HG02852 (cell line): ENCODE measurements at regions not wholly inside any gene's neighbourhood (a gene's known extent, or its start where the extent isn't known, plus 50 kb on each side); places are given as distances from the start of the nearest gene placed in this dataset.

ENCODE experiments used
- ATAC-seq: cut with Tn5 transposase; IDR thresholded peaks from one replicate; pipeline ENCODE4 v1.9.1; 2021; ENCODE audit warnings: mild to moderate bottlenecking, moderate library complexity; ENCODE audit not compliant: unreplicated experiment

DNA sequence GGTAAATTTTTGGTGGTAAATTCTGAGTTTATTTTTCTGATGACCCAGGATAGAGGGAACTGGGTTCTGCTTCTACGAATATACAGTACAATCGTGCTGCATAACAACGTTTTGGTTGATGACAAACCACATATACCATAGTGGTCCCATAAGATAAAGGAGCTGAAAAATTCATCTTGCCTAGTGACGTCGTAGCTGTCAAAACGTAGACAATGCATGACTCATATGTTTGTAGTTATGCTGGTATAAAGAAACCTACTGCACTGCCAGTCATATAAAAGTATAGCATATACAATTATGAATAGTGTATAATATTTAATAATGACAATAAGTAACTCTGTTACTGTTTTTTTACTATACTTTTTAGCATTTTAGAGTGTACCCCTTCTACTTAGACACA is 244.0 kb downstream of the GAS1 start:
- ATAC-seq = no peak

DNA sequence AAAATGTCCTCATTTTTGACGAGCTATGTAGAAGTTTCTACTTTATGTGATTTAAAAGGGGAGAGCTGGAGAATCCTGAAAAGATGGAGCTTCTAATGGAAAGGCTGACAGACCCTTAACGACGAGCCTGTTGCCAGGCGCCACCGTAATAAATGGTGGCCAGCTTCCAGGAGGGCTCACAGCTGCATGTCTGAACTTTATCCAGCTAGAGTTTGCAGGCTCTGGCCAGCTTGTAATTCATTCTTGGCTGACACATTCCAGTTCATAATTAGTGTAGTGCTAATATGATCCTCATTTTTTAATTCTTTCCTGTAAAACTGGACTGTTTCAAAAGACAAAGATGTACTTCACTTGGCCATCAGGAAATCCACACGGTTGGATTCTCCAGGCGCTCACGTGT is 246.7 kb downstream of the GAS1 start:
- no peak for ATAC-seq

DNA sequence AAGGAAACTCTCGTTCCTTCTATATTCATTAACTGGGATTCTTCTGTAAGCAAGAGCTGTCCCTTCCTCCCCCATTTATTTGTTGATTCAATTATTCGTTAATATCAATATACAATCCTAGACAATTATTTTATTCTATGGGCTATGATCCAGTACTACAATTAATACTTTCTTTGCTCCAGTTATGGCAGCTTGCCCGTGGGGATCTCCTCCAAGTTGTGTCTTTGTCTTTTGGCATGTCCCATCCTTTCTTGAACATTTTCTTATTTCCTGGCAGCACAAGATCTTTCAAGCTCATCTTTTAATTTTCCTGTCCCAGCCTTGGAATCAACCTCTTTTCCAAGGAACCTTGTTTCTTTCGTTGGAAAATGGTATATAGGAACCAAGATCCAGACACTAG is 249.3 kb downstream of the GAS1 start:
- no peak for ATAC-seq

DNA sequence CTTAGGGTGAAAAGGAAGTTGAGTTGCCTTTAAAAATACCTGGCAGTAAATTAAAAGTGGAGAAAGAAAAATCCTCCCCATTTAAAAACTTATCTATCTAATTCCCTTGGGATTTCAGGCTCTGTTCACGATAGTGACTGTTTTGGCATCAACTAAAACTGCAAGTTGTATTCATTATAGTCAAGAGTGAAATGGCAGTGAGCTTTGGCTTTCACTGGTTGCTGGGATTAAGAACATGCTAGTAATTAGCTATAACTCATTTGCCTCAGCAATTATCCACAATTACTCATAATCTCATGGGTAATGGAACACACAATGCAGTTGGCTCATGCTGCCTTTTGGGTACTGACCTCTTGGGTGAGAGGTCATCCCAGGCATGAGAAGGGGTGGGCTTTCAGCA is 250.1 kb downstream of the GAS1 start:
- no peak for ATAC-seq

DNA sequence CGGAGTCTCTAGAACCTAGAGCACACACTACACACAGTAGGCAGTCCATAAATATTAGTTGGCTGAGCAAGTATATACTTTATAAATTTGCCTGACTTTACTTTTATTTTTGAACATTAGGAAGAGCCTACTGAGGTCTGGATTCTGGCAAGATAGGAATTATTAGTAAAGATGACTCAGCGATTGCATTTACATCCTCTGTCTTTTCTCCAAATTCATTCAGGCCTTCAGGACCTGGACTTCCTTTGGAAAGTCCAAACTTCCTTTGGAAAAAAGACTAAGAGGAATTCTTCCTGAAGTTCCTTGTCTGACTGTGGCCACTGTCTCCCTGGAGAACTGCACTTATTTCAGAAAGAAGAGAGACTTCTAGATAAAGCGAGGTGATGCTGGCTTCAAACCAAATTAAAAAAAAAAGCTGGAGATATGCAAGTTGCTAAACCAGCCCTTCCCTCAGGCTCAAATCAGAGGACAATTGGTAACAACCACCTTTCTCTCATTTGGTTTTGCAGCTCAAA is 251.3 kb downstream of the GAS1 start:
- no peak for ATAC-seq

DNA sequence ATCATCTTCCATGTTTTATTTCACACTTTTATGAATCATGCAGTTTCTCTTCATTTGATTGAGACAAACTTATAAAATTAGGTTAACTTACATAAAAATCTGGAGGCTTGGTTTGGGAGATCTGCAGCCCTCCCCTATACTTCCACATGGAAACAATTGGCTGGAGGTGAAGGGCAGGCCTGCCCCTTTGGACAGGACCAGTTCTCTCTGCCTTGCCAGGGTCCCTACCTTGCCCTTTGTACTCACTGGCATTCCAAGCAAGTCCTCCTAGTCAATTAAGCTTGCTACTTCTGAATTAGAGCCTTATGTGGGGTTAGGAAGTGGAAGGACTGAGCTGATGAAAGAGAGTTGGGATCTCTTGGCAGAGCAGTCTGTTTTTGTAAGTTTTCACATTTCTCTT is 257.3 kb downstream of the GAS1 start:
- no peak for ATAC-seq

DNA sequence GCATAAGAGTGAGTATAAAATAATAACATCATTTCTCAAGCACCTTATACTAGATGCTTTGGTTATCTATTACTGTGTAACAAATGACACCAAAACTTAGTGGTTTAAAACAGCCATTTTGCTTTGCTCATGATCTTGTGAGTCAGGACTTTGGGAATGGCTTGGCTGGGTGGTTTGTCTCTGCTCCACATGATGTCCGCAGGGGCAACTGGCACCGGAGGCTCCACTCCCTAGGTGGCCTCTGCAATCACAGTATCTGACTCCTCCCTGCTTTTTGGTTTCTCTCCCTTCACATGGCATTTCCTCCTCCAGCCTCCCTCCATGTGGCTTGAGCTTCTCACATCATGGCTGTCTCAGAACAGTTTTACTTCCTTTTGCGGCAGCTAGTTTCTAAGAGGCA is 259.5 kb downstream of the GAS1 start:
- no peak for ATAC-seq

DNA sequence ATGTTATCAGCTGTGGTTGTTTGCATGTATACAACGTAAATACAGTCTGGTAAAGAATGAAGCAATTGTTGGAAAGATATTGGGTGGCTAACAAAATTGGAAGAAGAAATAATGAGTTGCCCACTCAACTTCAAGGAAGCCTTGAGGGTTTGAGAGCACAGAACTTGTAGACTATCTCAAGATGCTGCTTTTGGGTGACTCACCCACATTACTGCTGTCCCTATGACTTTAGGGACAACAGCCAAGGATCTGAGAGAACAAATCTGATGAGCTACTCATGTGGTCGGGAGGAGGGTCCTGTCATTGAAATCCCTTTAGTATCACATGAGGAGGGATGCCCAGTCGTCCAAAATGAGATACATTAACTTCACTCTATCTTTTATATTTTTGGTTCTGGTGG is 261.8 kb downstream of the GAS1 start:
- ATAC-seq = no peak

DNA sequence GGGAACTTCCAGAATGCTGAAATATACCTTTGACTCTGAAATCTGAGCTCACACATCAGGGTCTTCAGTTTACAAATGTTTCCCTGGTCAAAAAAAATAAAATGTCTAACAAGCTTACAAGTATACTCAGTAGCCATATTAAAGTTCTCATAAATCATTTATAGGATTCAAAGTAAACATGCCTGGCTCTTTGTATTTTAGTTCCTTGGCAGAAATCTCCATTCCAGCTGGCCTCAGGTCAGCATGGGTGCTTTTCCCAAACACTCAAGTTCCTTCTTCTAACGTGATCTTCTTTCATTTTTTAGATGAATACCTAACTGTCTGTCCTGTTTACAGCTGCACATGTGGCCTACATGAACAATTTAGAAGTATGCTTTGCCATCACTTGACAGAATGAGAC is 263.2 kb downstream of the GAS1 start:
- no peak for ATAC-seq

DNA sequence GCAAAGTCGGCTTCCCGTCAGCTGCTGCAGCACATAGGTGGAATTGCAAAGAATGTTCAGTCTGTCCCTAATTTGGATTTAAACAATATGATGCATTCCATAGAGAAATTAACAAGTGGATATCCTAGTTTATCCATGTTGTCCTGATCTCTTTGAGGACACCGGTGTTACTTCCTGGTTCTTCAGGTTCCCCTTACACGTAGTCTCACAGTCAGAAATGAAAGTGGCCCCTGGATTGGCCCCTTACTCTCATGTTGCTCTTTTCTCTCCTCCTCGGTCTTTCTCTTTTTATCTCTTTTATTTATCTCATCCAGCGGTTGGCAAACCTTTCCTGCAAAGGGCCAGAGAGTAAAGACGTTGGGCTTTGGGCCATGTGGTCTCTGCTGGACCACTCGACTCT is 265.1 kb downstream of the GAS1 start:
- ATAC-seq = no peak

DNA sequence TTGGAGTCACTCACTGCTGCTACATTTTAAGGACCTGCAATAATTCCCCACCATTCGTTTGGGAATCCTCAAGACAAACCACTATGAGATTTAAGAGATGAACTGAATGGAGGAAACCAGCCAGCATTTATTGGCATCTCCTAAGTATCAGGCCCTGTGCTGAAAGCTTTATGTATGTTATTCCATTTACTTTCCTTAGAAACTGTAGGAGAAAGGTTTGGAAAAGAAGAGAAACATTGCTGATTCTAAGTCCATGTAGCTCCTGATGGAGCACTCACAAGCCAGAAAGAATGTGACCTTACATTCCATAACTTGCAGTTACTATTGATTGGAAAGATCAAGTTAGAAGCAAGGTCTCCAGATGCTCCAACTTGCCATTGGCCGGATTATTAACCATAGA is 267.4 kb downstream of the GAS1 start:
- ATAC-seq = no peak

DNA sequence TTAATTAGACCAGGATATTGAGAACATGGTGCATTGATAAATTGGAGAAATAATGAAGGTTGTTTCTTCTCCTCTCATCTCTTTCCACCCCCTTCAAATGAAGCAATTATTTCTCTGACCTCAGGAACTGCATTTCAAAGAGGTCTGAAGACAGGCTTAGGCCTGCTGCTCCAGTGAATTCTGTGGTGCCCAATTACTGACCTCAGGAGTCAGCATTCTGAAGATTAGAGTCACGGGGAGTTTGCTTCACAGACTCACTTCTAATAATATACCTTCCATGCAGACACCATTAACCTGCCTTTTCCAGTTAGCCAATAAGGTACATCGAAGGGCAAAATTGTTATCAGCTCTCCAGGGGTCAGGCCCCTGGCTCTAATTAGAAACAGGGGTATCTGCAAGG is 270.9 kb downstream of the GAS1 start:
- ATAC-seq = no peak

DNA sequence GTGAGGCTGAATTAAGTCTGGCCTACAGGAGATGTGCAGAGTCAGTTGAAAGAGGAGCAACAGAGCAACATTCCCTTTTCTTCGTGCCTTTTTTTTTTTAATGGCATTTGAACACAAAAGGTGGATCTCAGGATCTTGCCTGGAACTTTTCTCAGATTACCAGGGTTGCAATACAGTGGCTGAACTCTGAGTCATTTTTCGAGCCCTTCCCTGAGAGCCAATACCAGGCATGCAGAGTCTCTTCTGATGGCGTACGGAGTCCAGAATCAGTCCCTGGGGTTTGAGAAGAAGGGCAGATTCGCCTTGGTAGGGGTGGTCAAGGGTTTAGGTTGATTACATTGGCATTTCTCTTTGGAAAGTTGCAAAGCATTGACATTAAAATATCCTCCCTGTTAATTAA is 271.5 kb downstream of the GAS1 start:
- ATAC-seq = no peak

DNA sequence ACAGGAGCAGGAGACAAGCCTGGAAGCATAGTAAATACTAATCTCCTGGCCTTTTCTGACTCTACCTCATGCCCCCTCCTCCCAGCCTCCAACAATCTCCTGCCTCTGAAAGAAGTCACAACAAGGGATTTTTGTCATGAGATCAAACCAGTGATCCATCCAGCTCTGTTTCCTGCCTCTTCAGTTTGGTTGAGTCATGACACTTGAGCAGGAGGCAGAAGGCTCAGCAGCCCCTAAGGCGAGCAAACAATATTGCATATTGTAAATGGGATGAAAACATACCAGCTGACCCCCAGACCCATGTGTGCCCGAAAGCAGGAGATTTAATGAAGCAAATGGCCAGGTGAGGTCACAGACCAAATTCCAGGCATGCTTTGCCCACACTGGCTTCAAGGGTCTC is 272.8 kb downstream of the GAS1 start:
- ATAC-seq = no peak

DNA sequence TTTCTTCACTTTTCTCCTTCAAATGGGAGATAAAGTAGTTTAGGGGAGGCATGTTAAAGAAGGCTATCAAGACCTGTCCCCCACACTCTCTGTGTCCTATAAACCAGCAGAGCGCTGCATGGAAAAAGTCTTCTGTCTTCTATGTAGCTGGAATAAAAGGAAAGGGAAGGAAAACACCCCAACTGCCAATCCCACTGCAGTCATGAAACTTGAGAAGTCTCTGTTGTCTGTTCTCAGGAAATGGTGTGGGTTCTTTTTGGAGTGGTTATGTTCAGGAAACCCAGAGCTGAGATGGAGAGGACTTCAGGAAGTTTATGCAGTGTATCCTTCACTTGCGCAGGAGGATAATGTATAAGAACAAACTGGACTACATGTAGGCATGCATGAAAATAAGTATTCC is 274.3 kb downstream of the GAS1 start:
- ATAC-seq = no peak

DNA sequence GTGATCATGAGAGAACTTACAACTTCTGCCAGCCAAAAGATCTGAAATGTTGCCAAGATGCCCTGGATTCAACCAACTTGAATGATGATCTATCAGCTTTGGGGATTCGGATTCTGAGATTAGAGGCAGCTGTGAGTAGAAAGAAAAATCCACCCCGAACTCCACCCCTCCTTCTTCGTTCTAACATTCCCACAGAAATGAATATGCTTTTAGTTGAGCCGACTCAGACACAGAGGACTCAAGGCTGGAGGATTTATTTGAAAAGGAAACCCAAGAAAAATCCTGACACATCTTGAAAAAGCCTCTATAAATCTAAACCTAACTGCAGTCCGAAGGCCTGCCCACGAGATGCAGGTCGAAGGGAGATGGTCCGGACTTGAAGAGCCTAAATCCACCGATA is 275.0 kb downstream of the GAS1 start:
- no peak for ATAC-seq

DNA sequence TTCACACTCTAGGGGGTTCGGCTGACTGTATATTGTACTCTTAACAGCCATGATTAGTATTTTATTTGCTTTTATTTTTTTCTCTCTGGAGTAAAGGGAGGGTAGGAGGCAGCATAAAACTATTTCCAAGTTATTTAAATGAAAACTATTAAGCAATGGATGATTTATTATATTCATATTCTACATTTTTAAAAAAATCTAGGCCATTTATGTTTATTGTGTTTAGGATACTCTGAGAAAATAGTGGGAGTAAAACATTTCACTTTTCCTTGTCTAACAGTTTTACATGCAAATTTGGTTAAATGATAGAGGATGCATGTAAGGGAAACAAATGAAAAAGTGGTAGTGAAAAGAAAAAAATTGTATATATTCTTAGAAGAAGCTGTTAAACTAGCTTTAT is 276.3 kb downstream of the GAS1 start:
- ATAC-seq = no peak

DNA sequence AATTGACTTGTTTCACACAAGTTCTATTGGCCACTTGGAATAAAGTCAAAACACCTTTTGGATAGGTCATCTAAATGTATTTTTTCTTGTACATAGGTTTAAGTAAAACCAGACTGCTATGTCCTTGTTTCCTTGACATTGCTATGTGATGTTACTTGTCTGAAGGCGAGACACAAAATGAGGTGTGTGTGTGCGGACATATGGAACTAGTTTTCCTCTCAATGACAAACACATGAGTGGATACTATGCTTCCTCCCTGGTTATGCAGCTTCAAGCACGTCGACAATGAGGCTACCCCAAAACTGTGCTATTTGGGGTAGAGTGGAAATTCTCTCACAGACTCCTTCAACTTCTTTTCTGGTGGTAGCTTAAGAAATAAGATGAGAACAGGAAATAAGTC is 276.8 kb downstream of the GAS1 start:
- no peak for ATAC-seq

DNA sequence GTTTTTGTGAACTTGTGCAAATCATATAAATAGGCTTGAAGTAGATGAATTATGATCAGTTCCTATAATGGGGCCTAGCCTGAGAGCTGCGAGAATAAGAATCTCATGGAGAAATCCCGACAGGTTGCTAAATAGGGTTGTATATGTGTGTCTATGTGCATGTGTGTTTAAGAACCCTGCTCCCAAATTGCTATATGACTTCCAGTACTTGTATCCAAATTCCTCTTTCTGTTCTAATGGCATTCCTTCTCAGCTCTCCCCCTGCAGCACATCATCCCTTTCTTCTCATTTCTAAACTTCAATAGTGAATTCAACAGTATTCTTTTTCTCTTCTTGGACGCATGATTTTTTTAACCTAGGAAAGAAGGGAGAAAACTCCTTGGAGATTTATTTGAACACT is 277.2 kb downstream of the GAS1 start:
- no peak for ATAC-seq

DNA sequence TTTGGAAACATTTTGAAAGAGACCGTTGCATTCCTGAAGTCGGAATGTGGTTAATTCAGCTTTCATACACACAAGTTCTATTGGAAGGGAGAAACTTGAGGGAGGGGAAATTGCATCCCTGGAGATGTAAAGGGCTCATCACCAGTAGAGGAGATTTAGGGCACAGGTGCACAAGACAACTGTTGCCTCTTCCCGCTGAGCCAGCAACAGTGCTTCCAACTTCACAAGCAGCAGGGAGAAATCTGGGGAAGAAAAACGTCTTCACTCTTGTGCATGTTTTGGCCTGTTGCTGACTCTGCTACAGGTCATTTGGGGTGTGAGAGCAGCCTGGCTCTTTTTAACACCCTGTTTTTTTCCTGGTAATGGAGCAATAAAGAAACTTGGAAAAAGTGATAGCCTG is 277.9 kb downstream of the GAS1 start:
- no peak for ATAC-seq

DNA sequence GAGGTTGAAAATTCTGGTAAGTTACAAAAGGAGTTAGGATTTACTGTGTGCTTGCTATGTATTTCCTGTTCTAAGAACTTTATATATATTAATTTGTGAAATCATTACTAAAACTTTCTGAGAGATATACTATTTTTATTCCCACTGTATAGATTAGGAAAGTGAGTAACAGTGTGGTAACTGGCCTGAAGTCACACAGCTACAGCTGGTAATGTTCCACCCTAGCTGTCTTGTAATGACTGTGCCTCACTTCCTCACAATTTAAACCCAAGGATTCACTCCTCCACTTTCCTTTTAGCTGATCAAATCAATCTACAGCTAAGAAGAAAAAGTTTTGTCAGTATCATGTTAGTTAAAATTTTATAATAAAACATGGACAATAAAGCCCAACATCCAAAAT is 278.8 kb downstream of the GAS1 start:
- ATAC-seq = no peak

DNA sequence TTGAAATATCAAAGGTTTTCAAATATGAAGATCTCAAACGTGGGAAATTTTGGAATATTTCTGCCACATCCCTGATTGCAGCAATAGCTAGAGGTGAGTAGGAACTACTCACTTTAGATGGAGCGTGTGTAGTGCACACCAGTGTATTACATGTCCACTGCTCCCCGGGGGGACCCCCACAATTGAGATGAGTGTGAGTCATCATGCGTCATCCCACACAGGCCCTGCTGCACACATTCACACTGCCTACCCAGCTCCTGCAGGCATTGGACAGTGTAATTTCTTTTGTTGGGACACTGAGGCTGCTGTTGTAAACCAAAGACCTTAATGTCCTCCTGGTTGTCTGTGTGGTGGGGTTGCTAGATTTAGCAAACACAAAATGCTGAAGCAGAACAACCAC is 280.0 kb downstream of the GAS1 start:
- ATAC-seq = no peak

DNA sequence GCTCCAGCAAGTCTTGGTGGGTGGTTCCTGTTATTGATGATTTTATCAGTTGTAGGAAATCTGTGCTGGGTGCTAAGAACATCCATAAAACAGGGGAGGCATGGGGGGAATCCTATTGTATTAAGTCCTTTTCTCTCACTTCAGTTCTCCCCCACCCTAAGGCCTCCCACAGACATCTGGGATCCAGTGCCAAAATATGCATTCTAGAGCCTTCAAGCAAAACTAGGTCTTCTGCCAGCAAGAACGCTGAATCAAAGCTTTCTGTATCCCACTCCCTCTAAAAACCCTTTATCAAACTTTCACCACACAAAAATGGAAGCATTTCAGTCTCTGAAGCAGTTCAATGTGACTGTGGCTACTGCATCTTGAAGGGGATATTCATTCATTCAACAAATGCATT is 281.9 kb downstream of the GAS1 start:
- no peak for ATAC-seq

DNA sequence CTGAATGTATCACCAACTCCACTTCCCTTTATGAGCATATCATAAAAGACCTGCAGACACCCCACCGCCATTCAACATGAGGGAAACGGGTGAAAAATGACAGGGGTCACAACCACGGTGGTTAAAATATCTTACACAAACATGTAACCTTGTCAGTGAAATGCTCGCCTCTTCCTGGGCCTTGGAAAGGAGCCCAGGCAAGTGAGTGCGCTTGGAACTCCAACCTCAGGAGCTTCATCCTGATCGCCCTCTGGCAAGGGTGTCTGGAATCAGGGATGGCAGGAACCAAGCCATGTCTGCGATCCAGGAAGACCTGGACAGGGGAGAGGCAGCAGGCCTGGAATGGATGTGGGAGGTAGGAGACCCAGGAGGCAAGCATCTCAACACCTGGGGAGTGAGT is 282.7 kb downstream of the GAS1 start:
- no peak for ATAC-seq
